Astrocyte of the spinal cord (primary cell): ENCODE measurements at regions not wholly inside any gene's neighbourhood (a gene's known extent, or its start where the extent isn't known, plus 50 kb on each side); places are given as distances from the start of the nearest gene placed in this dataset.

Experiments used
- DNase-seq: peaks from one replicate; pipeline ENCODE4 v3.0.0; 2011; ENCODE audit warnings: low read depth, low spot score
- H3K4me3 ChIP-seq: 2 replicates; pipeline ENCODE4 v1.5.1; 2011; ENCODE audit warnings: low read depth, mild to moderate bottlenecking, low read length, moderate library complexity
- CTCF ChIP-seq: IDR thresholded peaks from 2 replicates; pipeline ENCODE4 v1.5.1; 2012; ENCODE audit warnings: low read depth, mild to moderate bottlenecking, low read length, inconsistent platforms
- in situ Hi-C: cut with HindIII; loops from 2 replicates; pipeline ENCODE4 v1.10.0; 2017; ENCODE audit warnings: low sequenced_read_pairs

- DNase-seq, result no peak
- in situ Hi-C loops, result no loop called here
- no peak overlapping the region for H3K4me3 ChIP-seq
- no peak for TF ChIP-seq CTCF
These were observed 706.3 kb upstream of the WWC1 start for GRCh38 chr5:167585184-167585583.

DNA sequence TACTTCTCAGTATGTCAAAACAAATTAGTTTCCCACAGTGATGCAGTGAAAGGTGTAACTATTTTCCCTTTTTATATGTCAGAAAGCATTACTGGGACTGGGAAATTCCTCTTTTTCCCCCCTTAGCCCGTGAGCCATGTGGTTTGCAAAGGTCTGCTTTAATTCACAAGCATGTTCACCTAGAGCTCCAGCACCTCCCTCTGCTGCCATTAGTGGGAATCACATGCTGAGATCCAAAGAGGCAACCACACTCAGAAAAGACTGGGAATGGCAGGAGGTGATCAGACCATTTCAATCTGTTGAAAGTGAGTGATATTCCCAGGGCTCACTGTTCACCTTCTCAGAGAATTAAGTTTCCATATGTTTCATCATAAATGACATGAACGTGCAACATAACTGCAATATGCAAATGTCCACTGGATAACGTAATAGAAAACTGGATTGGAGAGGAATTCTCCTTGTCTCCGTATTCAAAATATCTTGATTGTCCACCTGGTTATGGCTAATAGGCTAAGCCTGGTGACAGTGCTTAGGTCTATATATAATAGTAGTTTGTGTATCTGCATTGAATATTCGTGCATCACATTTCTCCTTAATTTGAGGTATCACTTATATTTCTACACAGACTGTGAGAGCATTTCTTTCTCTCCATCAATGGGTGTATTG lies 703.5 kb upstream of the WWC1 start:
- no peak overlapping the region for H3K4me3 ChIP-seq
- DNase-seq, result peak; percentile 49
- in situ Hi-C loops, result no loop called here
- peak; percentile 68 for TF ChIP-seq CTCF

GRCh38 chr5:167592114-167592513 lies 699.3 kb upstream of the WWC1 start:
- no peak for TF ChIP-seq CTCF
- DNase-seq, result no peak
- in situ Hi-C loops, result no loop called here

GRCh38 chr5:167593329-167594060 lies 698.0 kb upstream of the WWC1 start:
- in situ Hi-C loops, result no loop called here
- no peak for DNase-seq
- no peak for TF ChIP-seq CTCF
- no peak overlapping the region for H3K4me3 ChIP-seq

More at GRCh38 chr5:167592114-167592513, 699.3 kb upstream of the WWC1 start:
- H3K4me3 ChIP-seq, result no peak overlapping the region

- no peak overlapping the region for H3K4me3 ChIP-seq
- DNase-seq, result no peak
- TF ChIP-seq CTCF, result no peak
- in situ Hi-C loops, result no loop called here
These were observed 697.4 kb upstream of the WWC1 start for GRCh38 chr5:167594061-167594435.

DNA sequence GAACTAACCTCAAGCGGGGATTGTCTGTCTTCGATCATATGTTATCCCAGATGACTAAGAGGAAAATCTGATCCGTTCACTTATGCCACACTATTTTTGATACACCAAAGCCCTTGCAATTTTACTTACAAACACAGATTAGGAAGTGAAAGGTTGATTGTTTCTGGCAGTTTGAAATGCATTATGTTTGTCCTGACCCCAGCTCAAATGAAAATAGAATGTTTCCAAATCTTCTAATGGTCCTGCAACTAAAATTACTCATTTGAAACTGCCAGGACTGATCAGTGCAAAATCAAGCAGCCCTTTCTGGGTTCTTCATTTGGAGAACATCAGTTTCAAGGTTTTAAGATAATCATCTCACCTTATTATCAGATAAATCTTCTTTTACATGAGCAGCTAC lies 696.7 kb upstream of the WWC1 start:
- DNase-seq, result no peak
- in situ Hi-C loops, result no loop called here
- TF ChIP-seq CTCF, result no peak
- no peak overlapping the region for H3K4me3 ChIP-seq
